Stimulated activated CD4-positive, alpha-beta T cell treated with anti-CD3 and anti-CD28 coated beads, Interleukin-2, amount 100 ng/mL, for 4 hours (primary cell): ENCODE measurements at regions not wholly inside any gene's neighbourhood (a gene's known extent, or its start where the extent isn't known, plus 50 kb on each side); places are given as distances from the start of the nearest gene placed in this dataset.
A peak's percentile ranks its signal among the peaks of the same experiment; 100 is the strongest.
"Not testable (repeated sequence)": the region's sequence is repeated elsewhere in the genome, so short reads cannot be mapped to it uniquely, and the experiment has no call there.

Experiments
- DNase-seq: peaks from one replicate; pipeline ENCODE4 v3.0.0-alpha.2; 2020; ENCODE audit warnings: low read depth

DNA sequence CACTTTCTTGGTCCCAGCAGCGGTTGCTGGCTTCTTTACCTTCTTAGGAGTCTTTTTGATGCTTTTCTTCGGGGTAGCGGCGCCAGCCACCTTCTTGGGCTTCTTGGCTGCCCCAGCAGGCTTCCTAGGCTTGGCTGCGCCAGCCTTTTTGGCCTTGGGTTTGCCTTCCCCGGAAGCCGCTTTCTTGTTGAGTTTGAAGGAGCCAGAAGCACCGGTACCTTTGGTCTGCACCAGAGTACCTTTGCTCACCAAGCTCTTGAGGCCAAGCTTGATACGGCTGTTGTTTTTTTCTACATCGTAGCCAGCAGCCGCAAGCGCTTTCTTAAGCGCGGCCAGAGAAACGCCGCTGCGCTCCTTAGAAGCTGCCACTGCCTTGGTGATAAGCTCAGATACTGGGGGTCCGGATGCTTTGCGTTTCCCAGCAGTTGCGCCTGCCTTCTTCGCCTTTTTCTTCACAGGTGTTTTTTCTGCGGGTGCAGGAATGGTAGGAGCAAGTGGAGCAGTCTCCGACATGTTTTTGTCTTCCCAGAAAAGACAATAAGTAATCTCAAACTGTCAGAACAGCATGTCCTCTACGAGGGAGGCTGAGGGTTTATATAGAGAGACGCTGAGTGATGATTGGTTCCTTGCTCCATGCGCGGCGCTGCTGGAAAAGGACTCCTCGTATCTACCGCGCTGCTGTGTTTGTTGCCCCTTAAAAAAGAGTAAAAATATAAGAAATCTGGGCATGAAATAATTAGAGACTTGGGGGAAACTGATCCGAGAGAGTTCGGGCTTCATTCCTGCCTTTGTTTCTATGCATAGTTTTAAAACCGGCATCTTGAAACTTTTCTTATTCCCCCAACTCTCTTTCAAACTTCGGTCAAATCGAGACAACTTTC is 130.3 kb upstream of the BTN3A2 start:
- no peak for DNase-seq

DNA sequence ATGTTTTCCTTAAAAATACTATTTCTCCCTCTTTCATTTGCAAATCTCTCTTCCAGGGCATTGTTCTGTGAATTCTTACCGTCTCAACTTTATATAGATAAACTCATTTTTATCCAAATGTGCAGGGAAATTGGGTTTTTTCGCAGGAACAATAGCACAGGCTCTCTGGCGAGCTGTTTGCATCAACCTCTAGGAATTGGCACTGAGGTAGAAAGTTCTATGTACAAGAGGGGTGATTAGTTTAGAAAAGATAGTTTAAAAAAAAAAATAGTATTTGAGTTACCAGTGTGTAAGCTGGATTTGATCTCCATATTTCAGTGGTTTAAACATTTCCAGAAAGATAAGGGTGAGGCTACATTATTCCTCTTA is 129.7 kb upstream of the BTN3A2 start:
- DNase-seq, result no peak

DNA sequence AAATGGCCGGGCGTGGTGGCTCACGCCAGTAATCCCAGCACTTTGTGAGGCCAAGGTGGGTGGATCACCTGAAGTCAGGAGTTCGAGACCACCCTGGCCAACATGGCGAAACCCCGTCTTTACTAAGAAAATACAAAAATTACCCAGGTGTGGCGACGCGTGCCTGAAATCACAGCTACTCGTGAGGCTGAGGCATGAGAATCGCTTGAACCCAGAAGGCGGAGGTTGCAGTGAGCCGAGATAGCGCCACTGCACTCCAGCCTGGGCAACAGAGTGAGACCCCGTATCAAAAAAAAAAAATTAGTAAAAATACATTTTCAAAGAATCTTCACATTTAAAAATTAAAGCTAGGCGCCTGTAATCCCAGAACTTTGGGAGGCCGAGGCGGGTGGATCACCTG is 125.6 kb upstream of the BTN3A2 start:
- not testable (repeated sequence) for DNase-seq

DNA sequence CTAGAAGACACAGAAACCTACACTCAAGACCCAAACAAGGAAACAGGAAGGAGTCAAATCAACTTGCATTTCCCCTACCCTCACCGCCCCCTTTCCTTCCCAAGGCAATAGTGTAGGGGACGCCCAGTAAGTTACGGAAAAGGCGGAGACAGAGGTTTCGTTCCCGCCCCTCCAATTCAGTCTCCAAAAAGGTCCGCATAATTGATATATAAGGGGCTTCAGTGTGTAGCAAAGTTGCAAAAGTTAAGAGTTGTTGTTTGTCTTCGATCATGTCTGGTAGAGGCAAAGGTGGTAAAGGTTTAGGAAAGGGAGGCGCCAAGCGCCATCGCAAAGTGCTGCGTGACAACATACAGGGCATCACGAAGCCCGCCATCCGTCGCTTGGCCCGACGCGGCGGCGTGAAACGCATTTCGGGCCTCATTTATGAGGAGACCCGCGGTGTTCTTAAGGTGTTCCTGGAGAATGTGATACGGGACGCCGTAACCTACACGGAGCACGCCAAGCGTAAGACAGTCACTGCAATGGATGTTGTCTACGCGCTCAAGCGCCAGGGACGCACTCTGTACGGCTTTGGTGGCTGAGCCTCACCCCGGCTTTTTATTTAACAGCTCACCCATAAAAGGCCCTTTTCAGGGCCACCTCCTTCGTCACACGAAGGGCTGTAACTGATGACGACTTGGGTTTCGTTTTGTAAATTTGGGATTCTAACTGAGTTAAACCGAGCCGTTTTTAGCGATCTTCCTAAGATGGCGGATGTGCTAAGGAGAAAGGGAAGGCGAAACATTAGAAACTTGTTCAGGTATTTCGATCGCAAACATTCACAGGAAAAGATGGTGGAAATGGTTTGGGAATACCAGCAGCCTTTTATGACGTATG is 124.6 kb upstream of the BTN3A2 start:
- DNase-seq, result peak; percentile 37

DNA sequence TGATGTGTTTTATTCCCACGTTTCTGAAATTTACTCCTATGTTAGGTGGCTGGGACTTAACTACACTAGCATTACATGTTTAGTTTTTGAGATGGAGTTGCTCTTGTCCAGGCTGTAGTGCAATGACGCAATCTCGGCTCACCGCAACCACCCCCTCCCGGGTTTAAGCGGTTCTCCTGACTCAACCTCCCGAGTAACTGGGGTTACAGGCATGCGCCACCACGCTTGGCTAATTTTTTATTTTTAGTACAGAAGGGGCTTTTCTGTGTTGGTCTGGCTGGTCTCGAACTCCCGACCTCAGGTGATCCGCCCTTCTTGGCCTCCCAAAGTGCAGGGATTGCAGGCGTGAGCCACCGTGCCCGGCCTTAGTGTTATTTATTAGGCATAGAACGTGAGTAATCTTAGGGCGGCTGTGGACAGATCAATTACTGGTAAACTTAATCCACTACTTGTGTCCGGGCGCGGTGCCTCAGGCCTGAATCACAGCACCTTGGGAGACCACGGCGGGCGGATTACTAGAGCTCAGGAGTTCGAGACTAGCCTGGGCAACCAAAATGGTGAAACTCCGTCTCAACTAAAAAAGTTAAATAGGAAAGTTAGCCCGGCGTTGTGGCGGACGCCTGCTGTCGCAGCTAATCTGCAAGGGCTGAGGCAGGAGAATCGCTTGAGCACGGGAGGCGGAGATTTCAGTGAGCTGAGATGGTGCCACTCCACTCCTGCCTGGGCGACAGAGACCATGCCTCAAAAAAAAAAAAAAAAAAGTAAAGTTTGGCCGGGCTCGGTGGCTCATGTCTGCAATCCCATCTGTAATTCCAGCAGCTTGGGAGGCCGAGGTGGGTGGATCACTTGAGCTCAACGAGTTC is 123.7 kb upstream of the BTN3A2 start:
- no peak for DNase-seq

DNA sequence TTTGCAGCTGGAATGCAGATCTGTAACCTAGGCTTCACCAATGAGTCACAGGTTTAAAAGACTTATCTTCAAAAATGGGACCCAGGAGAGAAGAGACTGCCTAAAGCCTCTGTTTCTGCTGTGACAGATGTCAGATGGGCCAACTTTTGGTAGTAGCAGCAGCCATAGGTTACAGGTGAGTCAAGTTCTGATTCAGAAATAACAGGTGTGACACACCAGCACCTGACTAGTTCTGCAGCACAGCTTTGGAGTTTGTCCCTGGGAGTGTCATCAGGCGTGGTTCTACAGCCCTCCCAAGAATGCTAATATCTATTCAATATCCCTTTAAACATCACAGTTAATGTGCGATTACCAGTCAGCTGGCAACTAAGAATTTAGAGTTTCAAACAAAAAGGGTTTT is 121.9 kb upstream of the BTN3A2 start:
- DNase-seq, result no peak

DNA sequence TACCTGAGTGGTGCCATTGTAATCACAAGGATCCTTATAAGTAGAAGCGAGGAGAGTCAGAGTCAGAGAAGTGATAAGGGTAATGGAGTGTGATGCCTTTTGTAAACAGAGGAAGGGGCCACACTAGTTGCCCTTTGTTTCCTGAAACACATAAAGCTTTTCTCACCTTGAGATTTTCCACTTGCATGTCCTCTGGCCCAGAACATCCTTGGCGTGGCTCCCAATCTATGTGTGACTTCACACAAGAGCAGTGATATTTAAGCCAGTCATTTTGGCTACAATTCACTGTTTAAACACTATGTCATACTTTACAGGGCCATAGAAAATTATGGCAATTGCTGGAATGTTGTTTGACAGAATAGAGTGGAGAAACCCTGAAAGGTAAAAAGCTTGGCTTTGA is 121.2 kb upstream of the BTN3A2 start:
- no peak for DNase-seq

DNA sequence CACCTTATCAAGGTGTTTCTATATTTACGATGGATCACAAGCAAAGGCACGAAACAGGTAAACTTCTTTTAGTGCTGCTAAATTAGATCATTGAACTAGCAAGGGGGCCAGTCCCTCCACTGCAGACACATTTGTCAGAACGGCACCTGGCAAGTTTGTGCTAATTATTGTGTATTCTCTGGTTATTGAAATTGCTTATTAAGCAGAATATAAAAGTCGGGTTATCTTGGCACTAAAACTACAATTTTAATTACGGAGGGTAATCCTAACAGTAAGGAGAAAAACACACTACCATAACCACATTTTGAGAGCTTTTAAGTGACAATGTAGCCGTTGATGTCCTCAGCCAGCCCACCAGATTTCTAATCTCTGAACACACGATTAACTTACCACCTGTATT is 118.9 kb upstream of the BTN3A2 start:
- DNase-seq, result no peak

DNA sequence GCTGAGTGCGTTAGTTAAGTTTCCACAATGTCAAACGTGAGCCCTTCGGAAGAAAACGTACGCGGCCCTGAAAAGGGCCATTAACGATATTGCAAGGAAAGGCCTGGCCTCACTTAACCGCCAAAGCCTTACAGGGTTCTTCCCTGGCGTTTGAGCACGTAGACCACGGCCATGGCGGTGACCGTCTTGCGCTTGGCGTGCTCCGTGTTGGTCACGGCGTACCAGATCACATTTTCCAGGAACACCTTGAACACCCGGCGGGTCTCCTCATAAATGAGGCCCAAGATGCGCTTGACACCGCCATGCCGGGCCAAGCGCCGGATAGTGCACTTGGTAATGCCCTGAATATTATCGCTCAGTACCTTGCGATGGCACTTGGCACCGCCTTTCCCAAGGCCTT is 118.4 kb upstream of the BTN3A2 start:
- no peak for DNase-seq

DNA sequence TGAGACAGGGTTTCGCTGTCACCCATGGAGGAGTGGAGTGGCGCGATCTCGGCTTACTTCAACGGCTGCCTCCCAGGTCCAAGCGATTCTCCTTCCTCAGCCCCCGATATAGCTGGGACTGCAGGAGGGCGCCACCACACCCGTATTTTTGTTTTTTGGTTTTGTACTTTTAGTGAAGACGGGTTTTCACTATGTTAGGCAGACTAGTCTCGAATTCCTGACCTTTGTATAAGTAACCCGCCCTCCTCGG is 115.4 kb upstream of the BTN3A2 start:
- no peak for DNase-seq

DNA sequence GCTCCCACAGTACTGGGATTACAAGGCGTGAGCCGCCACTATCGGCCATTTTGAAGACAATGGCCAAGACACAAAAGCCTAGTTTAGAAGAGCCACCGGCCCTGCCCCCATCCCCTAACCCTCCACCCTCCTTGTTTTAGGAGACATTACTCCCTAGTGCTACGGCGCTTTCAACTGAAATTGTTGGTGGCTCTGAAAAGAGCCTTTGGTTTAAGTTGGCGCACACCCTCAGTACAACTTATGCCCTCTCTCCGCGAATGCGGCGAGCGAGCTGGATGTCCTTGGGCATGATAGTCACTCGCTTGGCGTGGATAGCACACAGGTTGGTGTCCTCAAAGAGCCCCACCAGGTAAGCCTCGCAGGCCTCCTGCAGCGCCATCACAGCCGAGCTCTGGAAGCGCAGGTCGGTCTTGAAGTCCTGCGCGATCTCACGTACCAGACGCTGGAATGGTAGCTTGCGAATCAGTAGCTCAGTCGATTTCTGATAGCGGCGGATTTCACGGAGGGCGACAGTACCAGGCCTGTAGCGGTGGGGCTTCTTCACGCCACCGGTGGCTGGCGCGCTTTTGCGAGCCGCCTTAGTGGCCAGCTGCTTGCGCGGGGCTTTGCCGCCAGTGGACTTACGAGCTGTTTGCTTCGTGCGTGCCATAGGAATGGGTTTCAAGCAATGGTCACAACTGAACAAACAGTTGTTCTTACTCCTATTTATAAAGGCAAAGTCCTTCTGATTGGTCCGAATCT is 114.9 kb upstream of the BTN3A2 start:
- peak; percentile 61 for DNase-seq

DNA sequence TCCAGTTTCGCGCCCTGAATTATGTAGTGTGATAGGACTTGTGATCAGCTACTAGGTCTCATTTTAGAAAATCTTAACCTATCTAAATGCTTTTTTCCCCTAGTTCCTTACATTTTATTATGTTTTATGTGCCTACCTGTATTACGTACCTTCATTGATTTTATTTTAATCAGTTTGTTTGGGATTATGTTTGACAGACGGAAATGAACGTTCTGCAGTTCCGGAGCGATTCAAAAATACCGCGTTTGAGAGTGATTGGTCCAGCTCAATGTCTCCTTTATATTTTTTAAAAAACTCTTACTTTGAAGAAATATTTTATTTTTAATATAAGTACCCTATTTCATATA is 114.3 kb upstream of the BTN3A2 start:
- no peak for DNase-seq

DNA sequence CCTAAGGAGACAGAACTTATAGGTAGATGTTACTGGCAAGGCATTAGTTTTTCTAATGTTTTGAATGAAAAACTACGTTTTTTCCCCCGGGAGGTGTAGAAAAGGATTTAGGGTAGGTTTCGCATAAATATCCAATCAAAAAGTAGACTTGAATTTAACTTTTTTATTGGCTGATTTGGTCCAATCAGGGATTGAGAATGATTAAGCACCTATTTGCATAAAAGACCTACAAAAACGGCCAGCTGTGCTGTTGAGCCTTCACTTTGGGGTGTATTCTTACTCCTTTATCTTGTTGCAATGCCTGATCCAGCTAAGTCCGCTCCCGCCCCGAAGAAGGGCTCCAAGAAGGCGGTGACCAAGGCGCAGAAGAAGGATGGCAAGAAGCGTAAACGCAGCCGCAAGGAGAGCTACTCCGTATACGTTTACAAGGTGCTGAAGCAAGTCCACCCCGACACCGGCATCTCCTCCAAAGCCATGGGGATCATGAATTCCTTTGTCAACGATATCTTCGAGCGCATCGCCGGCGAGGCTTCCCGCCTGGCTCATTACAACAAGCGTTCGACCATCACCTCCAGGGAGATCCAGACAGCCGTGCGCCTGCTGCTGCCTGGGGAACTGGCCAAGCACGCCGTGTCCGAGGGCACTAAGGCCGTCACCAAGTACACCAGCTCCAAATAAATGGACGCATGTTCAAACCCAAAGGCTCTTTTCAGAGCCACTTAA is 113.5 kb upstream of the BTN3A2 start:
- DNase-seq, result no peak

DNA sequence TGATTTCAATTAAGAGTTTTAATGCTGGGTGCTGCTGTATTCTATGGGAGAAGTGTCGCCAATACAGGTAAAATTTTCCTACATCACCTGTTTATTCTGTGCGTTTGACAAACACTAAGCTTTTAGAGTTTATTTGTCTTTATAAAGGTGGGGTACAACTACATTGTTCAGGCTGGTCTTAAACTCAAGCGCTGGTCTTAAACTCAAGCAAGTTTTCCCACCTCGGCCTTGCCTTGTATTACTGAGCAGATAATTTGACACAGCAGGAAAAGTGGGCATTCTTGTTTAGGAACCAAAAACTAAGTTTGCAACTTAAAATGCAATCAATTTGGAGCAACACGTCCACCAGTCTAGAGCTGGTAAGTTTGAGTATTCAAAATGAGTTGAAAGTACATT is 112.9 kb upstream of the BTN3A2 start:
- no peak for DNase-seq

DNA sequence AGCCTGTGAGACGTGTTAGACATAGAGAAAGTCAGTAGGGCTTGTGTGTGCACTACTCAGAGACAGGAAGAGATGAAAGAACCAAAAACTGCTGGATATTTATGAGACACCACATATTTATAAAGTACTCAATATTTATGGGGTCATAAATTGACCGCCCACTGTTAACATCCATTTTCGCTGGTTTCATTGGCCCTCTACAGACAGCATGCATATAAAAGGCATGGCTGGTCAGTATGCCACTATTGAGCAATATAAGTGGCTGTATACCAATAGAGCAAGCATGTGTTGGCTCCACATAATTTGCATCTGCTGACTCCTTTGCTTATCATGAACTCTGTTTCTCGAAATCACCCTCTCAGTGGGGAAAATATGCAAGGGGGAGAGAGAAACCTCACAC is 110.3 kb upstream of the BTN3A2 start:
- no peak for DNase-seq

DNA sequence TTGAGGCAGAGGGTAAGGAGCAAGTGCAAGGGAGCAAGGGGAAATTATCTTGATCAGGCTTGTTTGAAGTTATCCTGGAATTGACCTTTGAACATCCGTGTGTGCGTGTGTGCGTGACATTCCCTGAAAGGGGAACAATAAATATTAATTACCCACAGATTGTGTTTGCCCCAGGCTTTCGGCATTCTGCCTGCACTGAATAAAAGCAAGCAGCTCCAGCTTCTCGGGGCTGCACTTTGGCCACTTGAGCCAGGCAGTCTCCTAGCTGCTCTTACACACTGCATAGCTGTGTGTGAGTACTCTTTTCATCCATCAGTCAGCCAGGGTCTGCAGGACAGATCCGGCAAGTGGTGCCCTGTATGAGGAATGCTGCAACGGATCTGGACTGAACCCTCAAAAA is 107.7 kb upstream of the BTN3A2 start:
- no peak for DNase-seq

DNA sequence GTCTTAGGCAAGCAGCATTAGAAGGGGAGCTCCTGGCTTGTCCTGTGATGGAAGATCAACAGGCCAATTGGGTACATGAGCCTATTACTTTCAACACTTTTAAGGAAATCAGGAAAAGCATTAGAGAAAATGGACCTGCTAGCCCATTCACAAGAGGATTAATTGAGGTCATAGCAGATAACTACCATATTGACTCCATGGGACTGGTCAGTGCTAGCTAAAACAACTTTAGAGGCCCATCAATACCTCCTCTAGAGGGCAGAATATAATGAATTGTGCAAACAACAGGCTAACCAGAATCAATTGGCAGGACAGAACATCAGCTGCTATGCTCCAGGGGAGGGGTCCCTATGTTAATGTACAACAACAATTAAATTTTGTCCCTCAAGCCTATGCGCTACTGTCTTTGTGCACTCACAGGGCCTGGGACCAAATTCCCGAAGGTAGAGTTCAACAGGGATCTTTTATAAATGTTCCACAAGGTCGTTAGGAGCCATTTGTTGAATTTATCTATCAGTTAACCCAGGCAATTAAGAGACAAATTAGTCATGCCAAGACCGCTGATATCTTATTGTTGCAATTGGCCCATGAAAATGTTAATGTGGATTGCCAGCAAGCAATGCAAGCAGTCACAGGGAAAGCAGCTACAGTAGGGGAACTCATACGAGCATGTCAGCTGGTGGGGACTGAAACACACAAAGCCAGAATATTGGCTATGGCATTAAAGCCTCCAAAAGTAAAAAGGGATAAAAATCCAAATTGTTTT is 106.6 kb upstream of the BTN3A2 start:
- DNase-seq, result no peak

DNA sequence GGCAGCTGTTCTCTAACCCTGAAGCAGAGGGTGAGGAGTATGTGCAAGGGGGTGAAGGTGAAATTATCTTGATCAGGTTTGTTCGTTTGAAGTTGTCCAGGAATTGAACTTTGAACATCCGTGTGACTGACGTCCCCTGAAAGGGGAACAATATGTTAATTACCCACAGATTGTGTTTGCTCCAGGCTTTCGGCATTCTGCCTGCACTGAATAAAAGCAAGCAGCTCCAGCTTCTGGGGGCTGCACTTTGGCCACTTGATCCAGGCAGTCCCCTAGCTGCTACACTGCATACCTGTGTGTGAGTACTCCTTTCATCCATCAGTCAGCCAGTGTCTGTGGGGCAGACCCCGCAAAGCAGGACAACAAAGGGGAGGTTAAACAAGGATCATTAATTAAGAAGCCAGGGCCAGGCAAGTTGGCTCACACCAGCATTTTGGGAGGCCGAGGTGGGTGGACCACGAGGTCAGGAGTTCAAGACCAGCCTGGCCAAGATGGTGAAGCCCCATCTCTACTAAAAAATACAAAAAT is 104.8 kb upstream of the BTN3A2 start:
- DNase-seq, result no peak

DNA sequence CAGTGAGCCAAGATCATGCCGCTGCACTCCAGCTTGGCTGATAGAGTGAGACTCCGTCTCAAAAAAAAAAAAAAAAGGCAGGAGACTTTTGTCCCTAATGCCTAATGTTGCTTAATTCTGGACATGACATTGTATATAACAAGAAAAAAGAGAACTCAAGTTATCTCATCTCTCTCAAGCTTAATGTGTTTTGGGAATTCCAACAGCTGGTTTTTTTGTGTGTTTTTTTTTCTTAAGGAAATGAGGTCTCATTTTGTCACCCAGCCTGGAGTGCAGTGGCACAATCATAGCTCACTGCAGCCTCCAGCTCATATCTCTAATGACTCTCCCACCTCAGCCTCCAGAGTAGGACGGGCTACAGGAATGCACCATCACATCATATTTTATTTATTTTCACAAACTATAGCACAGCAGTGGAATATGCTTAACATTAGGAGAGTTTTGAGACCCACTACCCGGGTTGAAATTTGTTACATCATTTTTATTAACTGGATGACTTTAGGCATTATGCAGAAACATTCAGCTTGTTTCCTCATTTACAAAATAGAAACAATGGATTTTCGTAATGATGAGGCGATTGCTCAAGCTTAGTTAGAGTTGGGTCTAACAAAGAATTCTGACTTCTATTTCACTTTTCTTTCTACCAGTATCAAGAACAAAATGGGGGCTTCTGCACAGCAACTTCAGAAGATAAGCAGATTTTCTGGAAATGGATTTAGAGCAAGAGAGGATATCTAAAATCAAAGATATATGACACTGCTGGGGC is 104.1 kb upstream of the BTN3A2 start:
- no peak for DNase-seq

DNA sequence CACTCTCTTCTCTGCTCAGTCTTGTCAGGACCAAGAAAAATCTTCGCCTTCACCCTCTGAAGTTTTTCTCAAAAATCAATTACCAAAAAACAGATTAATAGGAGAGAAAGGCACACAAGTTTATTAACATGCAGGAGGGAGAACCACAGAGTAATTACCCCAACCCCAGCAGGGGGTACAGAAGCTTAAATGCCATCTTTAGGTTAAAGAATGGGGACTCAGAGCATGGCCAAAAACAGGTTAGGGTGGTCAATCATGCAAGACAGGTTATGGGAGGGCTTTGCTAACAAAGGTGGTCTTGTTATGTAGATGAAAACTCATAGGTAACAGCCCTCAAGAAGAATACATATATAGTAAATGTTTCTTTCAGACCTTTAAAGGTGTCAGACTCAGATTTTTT is 100.5 kb upstream of the BTN3A2 start:
- no peak for DNase-seq
